HUES6 (cell line): ENCODE measurements at regions not wholly inside any gene's neighbourhood (a gene's known extent, or its start where the extent isn't known, plus 50 kb on each side); places are given as distances from the start of the nearest gene placed in this dataset.

ENCODE experiments used
- H3K27ac ChIP-seq: 2 replicates; pipeline ENCODE4 v1.7.0; 2013; ENCODE audit warnings: low read depth, mild to moderate bottlenecking, low read length, inconsistent platforms
- H3K27me3 ChIP-seq: 2 replicates; pipeline ENCODE4 v1.6.1; 2013; ENCODE audit warnings: low read length; ENCODE audit not compliant: control insufficient read depth, insufficient read depth
- H3K36me3 ChIP-seq: 2 replicates; pipeline ENCODE4 v1.6.1; 2013; ENCODE audit warnings: low read length; ENCODE audit not compliant: control insufficient read depth, insufficient read depth
- H3K4me1 ChIP-seq: 2 replicates; pipeline ENCODE4 v1.6.1; 2013; ENCODE audit warnings: low read length; ENCODE audit not compliant: control insufficient read depth, insufficient read depth
- H3K4me3 ChIP-seq: 2 replicates; pipeline ENCODE4 v1.5.1; 2013; ENCODE audit warnings: low read depth, low read length
- H3K9ac ChIP-seq: one replicate; pipeline ENCODE4 v1.6.1; 2013; ENCODE audit warnings: mild to moderate bottlenecking, low read length
- H3K9me3 ChIP-seq: 2 replicates; pipeline ENCODE4 v1.6.1; 2013; ENCODE audit warnings: low read depth, low read length; ENCODE audit not compliant: control insufficient read depth, insufficient read depth

DNA sequence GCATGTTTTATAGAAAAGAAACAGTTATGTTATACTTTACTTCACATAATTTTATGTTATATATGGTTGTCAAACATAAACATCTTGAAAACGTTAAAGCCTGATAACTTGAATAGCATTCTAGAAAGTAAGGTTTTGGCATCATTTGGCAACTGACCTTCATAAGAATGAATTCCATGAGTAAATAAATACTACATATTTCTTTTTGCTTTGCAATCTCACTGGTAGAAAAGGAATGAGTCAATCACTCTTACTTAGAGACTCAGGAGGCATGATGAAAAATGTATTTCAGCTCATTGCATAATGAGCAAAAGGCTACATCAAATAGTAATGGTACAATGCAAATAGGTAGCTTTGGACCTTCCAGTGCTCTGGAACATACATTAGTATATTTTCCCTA, 1381.9 kb downstream of the EFNB2 start:
- Histone ChIP-seq H3K4me3 (no peak overlapping the region), H3K9me3 (no peaks in the 10 kb centered on the region), H3K4me1 (no peaks in the 10 kb centered on the region), H3K27me3 (no peaks in the 10 kb centered on the region), H3K27ac (no peak overlapping the region), H3K9ac (no peak overlapping the region), H3K36me3 (no peaks in the 10 kb centered on the region)

- Histone ChIP-seq H3K36me3 (no peaks in the 10 kb centered on the region), H3K27ac (no peak overlapping the region), H3K27me3 (no peaks in the 10 kb centered on the region), H3K9ac (no peak overlapping the region), H3K4me3 (no peak overlapping the region), H3K4me1 (no peaks in the 10 kb centered on the region), H3K9me3 (no peaks in the 10 kb centered on the region)
Measured at GRCh38 chr13:105151639-105152038, 1383.8 kb downstream of the EFNB2 start.

GRCh38 chr13:105147461-105147860, 1388.0 kb downstream of the EFNB2 start:
- H3K27ac ChIP-seq, result no peak overlapping the region
- H3K9ac ChIP-seq, result no peak overlapping the region
- H3K4me3 ChIP-seq, result no peak overlapping the region
- no peaks in the 10 kb centered on the region for H3K36me3 ChIP-seq
- no peaks in the 10 kb centered on the region for H3K4me1 ChIP-seq
- H3K9me3 ChIP-seq, result no peaks in the 10 kb centered on the region
- no peaks in the 10 kb centered on the region for H3K27me3 ChIP-seq

GRCh38 chr13:105144936-105145335, 1390.5 kb downstream of the EFNB2 start:
- Histone ChIP-seq H3K27me3 (no peaks in the 10 kb centered on the region), H3K9ac (no peak overlapping the region), H3K27ac (no peak overlapping the region), H3K4me3 (no peak overlapping the region), H3K36me3 (no peaks in the 10 kb centered on the region), H3K4me1 (0 out of 2 replicates have a peak, but pooled peaks cover under 1% of the 10 kb centered on the region), H3K9me3 (no peaks in the 10 kb centered on the region)

DNA sequence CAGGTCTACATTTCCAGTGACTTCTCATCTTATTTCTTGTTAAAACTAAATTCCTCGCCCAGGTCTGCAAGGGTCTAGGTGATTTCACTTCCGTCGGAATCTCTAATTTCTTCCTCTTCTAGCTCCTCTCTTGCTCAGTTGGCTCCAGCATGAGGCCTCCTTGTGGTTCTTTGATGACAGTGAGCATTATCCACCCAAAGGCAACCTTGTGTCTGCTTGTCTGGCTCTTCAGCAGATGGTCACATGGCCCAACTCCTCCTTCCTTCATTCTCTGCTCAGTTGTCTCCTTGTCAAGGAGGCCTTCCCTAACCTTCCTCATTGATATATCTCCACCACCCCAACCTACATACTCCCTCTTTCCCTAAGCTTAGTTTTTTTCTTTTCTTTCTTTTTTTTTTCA, 1391.4 kb downstream of the EFNB2 start:
- Histone ChIP-seq H3K4me3 (no peak overlapping the region), H3K4me1 (0 out of 2 replicates have a peak, but pooled peaks cover 3% of the 10 kb centered on the region), H3K9me3 (no peaks in the 10 kb centered on the region), H3K36me3 (no peaks in the 10 kb centered on the region), H3K27ac (no peak overlapping the region), H3K27me3 (no peaks in the 10 kb centered on the region), H3K9ac (no peak overlapping the region)

- no peak overlapping the region for H3K9ac ChIP-seq
- H3K27me3 ChIP-seq, result no peaks in the 10 kb centered on the region
- H3K36me3 ChIP-seq, result no peaks in the 10 kb centered on the region
- no peaks in the 10 kb centered on the region for H3K9me3 ChIP-seq
- no peak overlapping the region for H3K27ac ChIP-seq
- H3K4me1 ChIP-seq, result 0 out of 2 replicates have a peak, but pooled peaks cover 3% of the 10 kb centered on the region
- no peak overlapping the region for H3K4me3 ChIP-seq
Measured at GRCh38 chr13:105142556-105142955, 1392.9 kb downstream of the EFNB2 start.

DNA sequence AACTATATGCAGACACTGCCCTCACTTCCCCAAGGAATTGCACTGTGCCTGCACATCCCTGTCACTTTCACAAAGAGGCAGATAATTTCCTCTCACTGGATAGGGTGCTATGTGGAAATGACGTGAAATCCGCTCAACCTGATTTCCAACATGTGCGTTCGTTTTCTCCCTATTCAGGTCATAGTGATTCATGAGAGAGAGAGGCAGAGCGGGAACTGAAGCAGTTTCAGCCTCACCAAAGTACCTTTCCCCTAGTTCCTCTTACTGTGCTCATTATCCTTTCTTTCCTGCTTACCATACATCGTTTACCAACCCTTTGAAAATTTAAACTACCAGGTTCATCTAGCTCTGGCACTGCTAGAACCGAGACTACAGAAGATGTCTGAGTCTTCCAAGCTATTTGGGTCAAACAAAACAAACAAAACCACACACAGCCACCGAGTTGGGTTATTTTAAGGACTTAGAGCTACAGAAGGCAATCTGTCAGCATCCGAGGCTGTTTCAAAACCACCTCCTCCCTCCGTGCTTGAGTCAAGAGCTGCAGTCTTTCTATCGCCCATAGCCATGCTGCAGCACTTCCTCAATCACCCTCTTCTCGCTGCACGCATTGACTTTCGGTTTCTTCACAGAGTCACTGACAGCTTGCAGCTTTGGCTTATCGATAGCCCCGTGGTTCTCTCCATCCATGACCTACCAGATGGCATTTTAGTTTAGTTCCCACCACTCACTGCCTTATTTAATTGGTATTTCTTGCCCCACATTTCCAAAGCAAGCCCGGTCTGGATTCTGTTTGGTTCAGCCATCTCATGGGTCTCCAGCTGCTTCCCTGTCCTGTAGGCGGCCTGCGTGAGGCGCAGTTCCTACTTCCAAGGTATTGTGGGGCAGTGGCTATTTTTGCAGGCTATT, 1395.8 kb downstream of the EFNB2 start:
- Histone ChIP-seq H3K27ac (no peak overlapping the region), H3K4me1 (0 out of 2 replicates have a peak, but pooled peaks cover 3% of the 10 kb centered on the region), H3K9me3 (no peaks in the 10 kb centered on the region), H3K4me3 (0 out of 2 replicates have a peak overlapping the region, but pooled peaks have one; percentile 21), H3K36me3 (no peaks in the 10 kb centered on the region), H3K27me3 (no peaks in the 10 kb centered on the region), H3K9ac (no peak overlapping the region)

DNA sequence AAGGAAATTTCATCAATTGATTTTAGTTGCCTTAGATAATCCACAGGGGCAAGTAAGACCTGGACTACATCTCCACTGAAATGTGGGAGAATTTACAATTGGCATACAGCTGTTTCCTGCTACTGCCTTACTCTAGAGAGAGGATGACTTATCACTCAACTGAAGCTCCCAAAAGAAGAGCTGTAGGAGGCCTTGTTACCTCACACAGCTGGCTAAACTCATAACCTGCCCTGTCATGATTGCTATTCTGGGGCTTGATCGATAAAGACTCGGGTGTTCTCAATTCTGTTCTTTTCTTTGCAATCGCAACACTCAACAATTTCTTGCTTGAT, 1396.4 kb downstream of the EFNB2 start:
- Histone ChIP-seq H3K9me3 (no peaks in the 10 kb centered on the region), H3K27ac (no peak overlapping the region), H3K27me3 (no peaks in the 10 kb centered on the region), H3K36me3 (no peaks in the 10 kb centered on the region), H3K4me1 (0 out of 2 replicates have a peak, but pooled peaks cover 3% of the 10 kb centered on the region), H3K9ac (no peak overlapping the region), H3K4me3 (no peak overlapping the region)

- no peak overlapping the region for H3K4me3 ChIP-seq
- no peak overlapping the region for H3K9ac ChIP-seq
- no peaks in the 10 kb centered on the region for H3K9me3 ChIP-seq
- H3K27me3 ChIP-seq, result no peaks in the 10 kb centered on the region
- no peaks in the 10 kb centered on the region for H3K36me3 ChIP-seq
- H3K4me1 ChIP-seq, result 0 out of 2 replicates have a peak, but pooled peaks cover 3% of the 10 kb centered on the region
- no peak overlapping the region for H3K27ac ChIP-seq
Measured at GRCh38 chr13:105135852-105136615, 1399.4 kb downstream of the EFNB2 start.

- Histone ChIP-seq H3K4me3 (no peak overlapping the region), H3K27me3 (no peaks in the 10 kb centered on the region), H3K4me1 (no peaks in the 10 kb centered on the region), H3K9me3 (no peaks in the 10 kb centered on the region), H3K9ac (no peak overlapping the region), H3K36me3 (no peaks in the 10 kb centered on the region), H3K27ac (no peak overlapping the region)
Measured at GRCh38 chr13:105127732-105128131, 1407.7 kb downstream of the EFNB2 start.

DNA sequence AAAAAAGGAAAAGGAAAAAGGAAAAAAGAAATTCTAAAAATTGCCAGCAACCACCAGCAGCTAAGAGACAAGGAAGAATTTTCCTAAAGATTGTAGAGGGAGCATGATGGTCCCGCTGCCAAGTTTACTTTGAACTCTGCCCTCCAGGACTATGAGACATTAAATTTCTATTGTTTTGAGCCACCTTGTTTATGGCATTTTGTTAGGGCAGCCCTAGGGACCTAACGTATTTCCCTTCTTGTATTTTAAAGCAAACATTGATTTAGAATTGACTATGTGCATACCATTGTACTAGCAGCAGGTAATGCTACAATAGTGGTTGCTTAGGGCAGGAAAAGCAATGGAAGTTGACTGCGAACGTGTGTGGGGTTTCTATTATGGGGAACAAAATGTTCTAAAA, 1414.2 kb downstream of the EFNB2 start:
- Histone ChIP-seq H3K4me1 (no peaks in the 10 kb centered on the region), H3K27me3 (no peaks in the 10 kb centered on the region), H3K36me3 (no peaks in the 10 kb centered on the region), H3K9ac (no peak overlapping the region), H3K9me3 (peaks cover 8% of the 10 kb centered on the region; the same call in 1 of the 2 replicates), H3K4me3 (no peak overlapping the region), H3K27ac (no peak overlapping the region)
